ENCODE measurements at regions not wholly inside any gene's neighbourhood (a gene's known extent, or its start where the extent isn't known, plus 50 kb on each side); places are given as distances from the start of the nearest gene placed in this dataset.

GRCh38 chr10:118209215-118209614, 132.9 kb downstream of the FAM204A start:
- Histone ChIP-seq H4K20me1 (ENCODE audit: control insufficient read depth, extremely low read depth, insufficient read depth, low read length) (no peaks in the 10 kb centered on the region), H3K27me3 (ENCODE audit: control insufficient read depth, extremely low read depth, insufficient read depth, low read length) (no peaks in the 10 kb centered on the region), H3K27ac (ENCODE audit: control insufficient read depth, insufficient read depth, low read length) (no peak overlapping the region), H3K4me2 (ENCODE audit: control insufficient read depth, extremely low read depth, insufficient read depth, low read depth, low read length) (no peak overlapping the region), H3K9ac (ENCODE audit: control insufficient read depth, extremely low read depth, insufficient read depth, low read length) (no peak overlapping the region), H3K9me3 (ENCODE audit: control insufficient read depth, low read depth, low read length) (no peaks in the 10 kb centered on the region), H3K9me1 (ENCODE audit: control insufficient read depth, extremely low read depth, insufficient read depth, low read length) (no peaks in the 10 kb centered on the region), H3K4me3 (ENCODE audit: control insufficient read depth in 2 of 3, extremely low read depth in 1 of 3, insufficient read depth in 2 of 3, low read depth in 1 of 3, low read length in 3 of 3) (no peak overlapping the region), H3K4me1 (ENCODE audit: control insufficient read depth, extremely low read depth, insufficient read depth, low read length) (peaks cover 8% of the 10 kb centered on the region), H3K36me3 (ENCODE audit: control insufficient read depth in 2 of 2, extremely low read depth in 1 of 2, insufficient read depth in 2 of 2, low read length in 2 of 2) (no peaks in the 10 kb centered on the region), H2AFZ (ENCODE audit: control insufficient read depth, low read length) (no peak overlapping the region), H3K79me2 (ENCODE audit: control insufficient read depth, insufficient read depth, low read length) (no peaks in the 10 kb centered on the region)
- no peak for TF ChIP-seq CTCF (optimal IDR thresholded peaks at IDR 0.05 in 1 of 3, IDR thresholded peaks at IDR 0.05 in 1 of 3, conservative IDR thresholded peaks at IDR 0.05 in 1 of 3; ENCODE audit: extremely low read depth in 1 of 3, insufficient read depth in 2 of 3, low read length in 3 of 3)
- TF ChIP-seq EZH2 (IDR thresholded peaks at IDR 0.05; ENCODE audit: low read length) = no peak
- FAIRE-seq (no peak), DNase-seq (ENCODE audit: low read depth, low spot score) (no peak)
- dilution Hi-C loops (cut with MboI; ENCODE audit: extremely low pct_ligation_motif_present, low sequenced_read_pairs) = no loop called here

GRCh38 chr10:118207470-118208007, 134.6 kb downstream of the FAM204A start:
- dilution Hi-C loops (cut with MboI; ENCODE audit: extremely low pct_ligation_motif_present, low sequenced_read_pairs) = no loop called here

More at GRCh38 chr10:118207470-118208007, 134.6 kb downstream of the FAM204A start:
- Histone ChIP-seq H3K27ac (ENCODE audit: control insufficient read depth, insufficient read depth, low read length) (no peak overlapping the region), H3K9me3 (ENCODE audit: control insufficient read depth, low read depth, low read length) (no peaks in the 10 kb centered on the region), H4K20me1 (ENCODE audit: control insufficient read depth, extremely low read depth, insufficient read depth, low read length) (no peaks in the 10 kb centered on the region), H3K9ac (ENCODE audit: control insufficient read depth, extremely low read depth, insufficient read depth, low read length) (no peak overlapping the region), H2AFZ (ENCODE audit: control insufficient read depth, low read length) (no peak overlapping the region), H3K9me1 (ENCODE audit: control insufficient read depth, extremely low read depth, insufficient read depth, low read length) (no peaks in the 10 kb centered on the region), H3K4me2 (ENCODE audit: control insufficient read depth, extremely low read depth, insufficient read depth, low read depth, low read length) (no peak overlapping the region), H3K4me3 (ENCODE audit: control insufficient read depth in 2 of 3, extremely low read depth in 1 of 3, insufficient read depth in 2 of 3, low read depth in 1 of 3, low read length in 3 of 3) (no peak overlapping the region), H3K27me3 (ENCODE audit: control insufficient read depth, extremely low read depth, insufficient read depth, low read length) (no peaks in the 10 kb centered on the region), H3K4me1 (ENCODE audit: control insufficient read depth, extremely low read depth, insufficient read depth, low read length) (peaks cover 8% of the 10 kb centered on the region), H3K79me2 (ENCODE audit: control insufficient read depth, insufficient read depth, low read length) (no peaks in the 10 kb centered on the region), H3K36me3 (ENCODE audit: control insufficient read depth in 2 of 2, extremely low read depth in 1 of 2, insufficient read depth in 2 of 2, low read length in 2 of 2) (no peaks in the 10 kb centered on the region)
- no peak for FAIRE-seq
- TF ChIP-seq EZH2 (IDR thresholded peaks at IDR 0.05; ENCODE audit: low read length) (no peak), CTCF (optimal IDR thresholded peaks at IDR 0.05 in 1 of 3, IDR thresholded peaks at IDR 0.05 in 1 of 3, conservative IDR thresholded peaks at IDR 0.05 in 1 of 3; ENCODE audit: extremely low read depth in 1 of 3, insufficient read depth in 2 of 3, low read length in 3 of 3) (no peak)
- no peak for DNase-seq (ENCODE audit: low read depth, low spot score)

Data from keratinocyte (primary cell).